SK-N-SH (cell line): ENCODE measurements at regions not wholly inside any gene's neighbourhood (a gene's known extent, or its start where the extent isn't known, plus 50 kb on each side); places are given as distances from the start of the nearest gene placed in this dataset.
A peak's percentile ranks its signal among the peaks of the same experiment; 100 is the strongest.

ENCODE experiments used
- CTCF ChIA-PET: fragments of 300-600, 350-600 bp; formaldehyde crosslinking; extraction: SDS; loops from one replicate; lab custom pipeline; 2021; lab: Yijun Ruan, JAX
- POLR2A ChIA-PET: fragments of 350-600 bp; sonication (Branson Sonifier 250); formaldehyde crosslinking; extraction: SDS; loops from one replicate; lab custom pipeline; 2020; ENCODE audit warnings: antibody characterized with exemption, inconsistent platforms; lab: Yijun Ruan, JAX
- DNase-seq: peaks from one replicate; pipeline ENCODE4 v3.0.0; 2012
- H2AFZ ChIP-seq: fragments of 200-600 bp; sonication (generic); 2 replicates; pipeline ENCODE4 v1.8.1; 2016; ENCODE audit warnings: antibody characterized with exemption, mild to moderate bottlenecking, low read depth
- H3F3A ChIP-seq: fragments of 200-600 bp; sonication (generic); replicated peaks from 2 replicates; pipeline ENCODE3; 2016; ENCODE audit warnings: antibody characterized with exemption, mild to moderate bottlenecking; ENCODE audit not compliant: insufficient read depth
- H3K27ac ChIP-seq, 2 experiments: fragments of 200-500 bp in 1 of 2; fragments of 200-600 bp in 1 of 2; sonication (Bioruptor generic) in 1 of 2; sonication (generic), shearing (Covaris generic) in 1 of 2; 2 replicates each; pipeline versions ENCODE4 v1.5.1 to v1.6.1; 2014 to 2016; ENCODE audit warnings: low read depth in 2 of 2, inconsistent platforms in 1 of 2, low read length in 1 of 2, mild to moderate bottlenecking in 1 of 2, mixed read lengths in 1 of 2
- H3K27me3 ChIP-seq: fragments of 200-600 bp; sonication (generic), shearing (Covaris generic); 2 replicates; pipeline ENCODE4 v1.6.1; 2016; ENCODE audit warnings: mixed run types; ENCODE audit not compliant: insufficient read depth
- H3K36me3 ChIP-seq, 2 experiments: fragments of 200-500 bp in 1 of 2; fragments of 200-600 bp in 1 of 2; sonication (Bioruptor generic) in 1 of 2; sonication (generic) in 1 of 2; replicated peaks in 1 of 2; 2 replicates each; pipeline versions ENCODE3 to v1.5.1; 2014 to 2016; ENCODE audit warnings: low read length in 1 of 2, mild to moderate bottlenecking in 1 of 2; ENCODE audit not compliant: insufficient read depth in 2 of 2, control insufficient read depth in 1 of 2
- H3K4me1 ChIP-seq, 2 experiments: fragments of 200-500 bp in 1 of 2; fragments of 200-600 bp in 1 of 2; sonication (Bioruptor generic) in 1 of 2; sonication (generic), shearing (Covaris generic) in 1 of 2; 2 replicates each; pipeline versions ENCODE4 v1.5.1 to v1.6.1; 2014 to 2016; ENCODE audit warnings: low read depth in 1 of 2, low read length in 1 of 2, mixed run types in 1 of 2; ENCODE audit not compliant: insufficient read depth in 2 of 2, control insufficient read depth in 1 of 2
- H3K4me2 ChIP-seq: fragments of 200-600 bp; sonication (generic), shearing (Covaris generic); 2 replicates; pipeline ENCODE4 v1.6.1; 2017; ENCODE audit warnings: mixed run types
- H3K4me3 ChIP-seq, 2 experiments: fragments of 200-500 bp in 1 of 2; fragments of 200-600 bp in 1 of 2; sonication (Bioruptor generic) in 1 of 2; sonication (generic), shearing (Covaris generic) in 1 of 2; 2 replicates each; pipeline versions ENCODE4 v1.5.1 to v1.8.1; 2014 to 2016; ENCODE audit warnings: low read depth in 2 of 2, inconsistent platforms in 1 of 2, low read length in 1 of 2, mild to moderate bottlenecking in 1 of 2, mixed read lengths in 1 of 2, moderate library complexity in 1 of 2
- H3K79me2 ChIP-seq: fragments of 200-600 bp; sonication (generic); 2 replicates; pipeline ENCODE4 v1.8.1; 2017; ENCODE audit warnings: mild to moderate bottlenecking; ENCODE audit not compliant: insufficient read depth
- H3K9ac ChIP-seq: fragments of 200-600 bp; sonication (generic); 2 replicates; pipeline ENCODE4 v1.6.1; 2017; ENCODE audit warnings: mixed run types
- H3K9me2 ChIP-seq: fragments of 200-600 bp; sonication (generic); 2 replicates; pipeline ENCODE4 v1.6.1; 2017; ENCODE audit warnings: mixed run types
- H3K9me3 ChIP-seq: fragments of 200-600 bp; sonication (generic); 2 replicates; pipeline ENCODE4 v1.6.1; 2017; ENCODE audit warnings: mixed run types, mild to moderate bottlenecking, moderate library complexity
- H4K20me1 ChIP-seq: fragments of 200-600 bp; sonication (generic); 2 replicates; pipeline ENCODE4 v1.6.1; 2017; ENCODE audit warnings: mild to moderate bottlenecking, mixed run types; ENCODE audit not compliant: insufficient read depth
- CHD2 ChIP-seq: fragments of 150-350 bp; IDR thresholded peaks from 2 replicates; pipeline ENCODE4 v1.6.1; 2018; ENCODE audit warnings: low read length; ENCODE audit not compliant: partially characterized antibody
- EP300 ChIP-seq, 2 experiments: IDR thresholded peaks; 2 replicates each; pipeline versions ENCODE4 v1.4.0 to v1.6.1; 2012; ENCODE audit warnings: borderline replicate concordance in 1 of 2, low read depth in 1 of 2, low read length in 1 of 2
- EZH2phosphoT487 ChIP-seq: fragments of 200-600 bp; sonication (generic); IDR thresholded peaks from 2 replicates; pipeline ENCODE4 v1.6.1; 2017; ENCODE audit warnings: low read depth, mixed run types, mild to moderate bottlenecking, antibody characterized with exemption, moderate library complexity, borderline replicate concordance
- FOXJ3 ChIP-seq: sonication (generic); formaldehyde crosslinking; IDR thresholded peaks from 2 replicates; pipeline ENCODE4 v1.5.1; 2020; ENCODE audit warnings: mild to moderate bottlenecking, missing genetic modification reagents
- JUND ChIP-seq: IDR thresholded peaks from 2 replicates; pipeline ENCODE4 v1.4.0; 2012
- MXI1 ChIP-seq: IDR thresholded peaks from 2 replicates; pipeline ENCODE4 v1.6.1; 2012; ENCODE audit warnings: mild to moderate bottlenecking, low read depth, low read length, improper control_type of control experiment
- NFIC ChIP-seq: IDR thresholded peaks from 2 replicates; pipeline ENCODE4 v1.4.0; 2012; ENCODE audit warnings: borderline replicate concordance
- RCOR1 ChIP-seq: fragments of 150-350 bp; IDR thresholded peaks from 2 replicates; pipeline ENCODE4 v1.6.1; 2017; ENCODE audit warnings: antibody characterized with exemption, low read length
- RFX5 ChIP-seq: IDR thresholded peaks from 2 replicates; pipeline ENCODE4 v1.6.1; 2012; ENCODE audit warnings: mild to moderate bottlenecking, improper control_type of control experiment, low read length
- RXRA ChIP-seq: IDR thresholded peaks from 2 replicates; pipeline ENCODE4 v1.4.0; 2012; ENCODE audit warnings: low read depth, mild to moderate bottlenecking, borderline replicate concordance
- TEAD4 ChIP-seq: IDR thresholded peaks from 2 replicates; pipeline ENCODE4 v1.4.0; 2012; ENCODE audit warnings: mild to moderate bottlenecking, borderline replicate concordance; ENCODE audit not compliant: insufficient read depth
- whole genome bisulfite sequencing: methylation state at CpG from one replicate; pipeline ENCODE4 v1.1.6; 2017; ENCODE audit warnings: low lambda C conversion rate; 5-methylcytosine and 5-hydroxymethylcytosine counted together
- TF ChIP-seq, protein P1 (sequence below): IDR thresholded peaks from 2 replicates; pipeline ENCODE4 v1.4.0; 2012; ENCODE audit warnings: low read depth
- TF ChIP-seq, protein P2 (sequence below): fragments of 150-350 bp; IDR thresholded peaks from 2 replicates; pipeline ENCODE4 v1.6.1; 2016; ENCODE audit warnings: mild to moderate bottlenecking, low read depth, low read length

DNA sequence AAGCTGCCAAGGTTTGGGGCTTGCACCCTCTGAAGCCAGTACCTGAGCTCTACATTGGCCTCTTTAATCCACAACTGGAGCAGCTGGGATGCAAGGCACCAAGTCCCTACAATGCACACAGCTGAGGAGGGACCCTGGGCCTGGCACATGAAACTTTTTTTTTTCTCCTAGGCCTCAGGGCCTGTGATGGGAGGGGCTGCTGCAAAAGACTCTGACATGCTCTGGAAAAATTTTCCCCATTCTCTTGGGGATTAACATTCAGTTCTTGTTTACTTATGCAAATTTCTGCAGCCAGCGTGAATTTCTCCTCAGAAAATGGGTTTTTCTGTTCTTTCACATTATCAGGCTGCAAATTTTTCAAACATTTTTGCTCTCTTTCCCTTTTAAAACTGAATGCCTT is 1072.2 kb downstream of the BRINP3 start:
- Histone ChIP-seq H3K27ac (no peak overlapping the region), H3K9me2 (no peaks in the 10 kb centered on the region), H3K4me3 (no peak overlapping the region), H3K4me1 (no peaks in the 10 kb centered on the region), H3K9me3 (peaks cover 3% of the 10 kb centered on the region; the same call in 1 of the 2 replicates), H3F3A (no peaks in the 10 kb centered on the region), H2AFZ (no peak overlapping the region), H3K9ac (no peak overlapping the region), H3K79me2 (no peaks in the 10 kb centered on the region), H4K20me1 (no peaks in the 10 kb centered on the region), H3K36me3 (no peaks in the 10 kb centered on the region), H3K4me2 (no peak overlapping the region), H3K27me3 (no peaks in the 10 kb centered on the region)
- ChIA-PET CTCF (no interaction called here), POLR2A (no interaction called here)
- no peak for TF ChIP-seq NFIC
- TF ChIP-seq RXRA, result no peak
- no peak for TF ChIP-seq EZH2phosphoT487
- no peak for TF ChIP-seq RCOR1
- no peak for TF ChIP-seq RFX5
- no peak for TF ChIP-seq FOXJ3 (CRISPR knock-in tag)
- TF ChIP-seq JUND, result no peak
- TF ChIP-seq, protein P1, sequence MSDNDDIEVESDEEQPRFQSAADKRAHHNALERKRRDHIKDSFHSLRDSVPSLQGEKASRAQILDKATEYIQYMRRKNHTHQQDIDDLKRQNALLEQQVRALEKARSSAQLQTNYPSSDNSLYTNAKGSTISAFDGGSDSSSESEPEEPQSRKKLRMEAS, result no peak
- no peak for TF ChIP-seq CHD2
- DNase-seq, result no peak
- WGBS, result 33% methylated on average over 1 of the region's 1 CpG

DNA sequence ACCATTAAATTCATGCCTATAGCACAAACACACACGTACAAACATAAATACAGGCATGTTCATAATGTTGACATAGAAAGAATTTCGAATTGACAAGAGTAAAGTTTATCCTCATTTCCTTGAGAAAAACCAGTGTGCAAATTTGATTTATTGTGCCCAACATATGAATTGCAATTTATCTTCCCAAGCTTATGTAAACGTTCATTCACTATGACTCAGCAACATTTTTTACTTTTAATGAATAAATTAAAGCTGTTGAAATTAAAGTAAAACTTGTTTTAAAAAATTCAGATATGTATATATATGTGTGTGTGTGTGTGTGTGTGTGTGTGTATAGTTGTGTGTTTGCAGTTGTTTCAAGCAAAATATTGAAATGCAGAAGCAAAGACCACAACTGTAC is 1067.9 kb downstream of the BRINP3 start:
- ChIA-PET POLR2A (no interaction called here), CTCF (no interaction called here)
- Histone ChIP-seq H3K36me3 (no peaks in the 10 kb centered on the region), H4K20me1 (no peaks in the 10 kb centered on the region), H3K27ac (no peak overlapping the region), H3K27me3 (no peaks in the 10 kb centered on the region), H3K4me2 (no peak overlapping the region), H3K9me3 (no peaks in the 10 kb centered on the region), H3K9me2 (no peaks in the 10 kb centered on the region), H3K4me1 (no peaks in the 10 kb centered on the region), H3K9ac (no peak overlapping the region), H3F3A (no peaks in the 10 kb centered on the region), H2AFZ (0 out of 2 replicates have a peak overlapping the region, but pooled peaks have one; percentile 11), H3K4me3 (no peak overlapping the region), H3K79me2 (no peaks in the 10 kb centered on the region)
- TF ChIP-seq, protein P2, sequence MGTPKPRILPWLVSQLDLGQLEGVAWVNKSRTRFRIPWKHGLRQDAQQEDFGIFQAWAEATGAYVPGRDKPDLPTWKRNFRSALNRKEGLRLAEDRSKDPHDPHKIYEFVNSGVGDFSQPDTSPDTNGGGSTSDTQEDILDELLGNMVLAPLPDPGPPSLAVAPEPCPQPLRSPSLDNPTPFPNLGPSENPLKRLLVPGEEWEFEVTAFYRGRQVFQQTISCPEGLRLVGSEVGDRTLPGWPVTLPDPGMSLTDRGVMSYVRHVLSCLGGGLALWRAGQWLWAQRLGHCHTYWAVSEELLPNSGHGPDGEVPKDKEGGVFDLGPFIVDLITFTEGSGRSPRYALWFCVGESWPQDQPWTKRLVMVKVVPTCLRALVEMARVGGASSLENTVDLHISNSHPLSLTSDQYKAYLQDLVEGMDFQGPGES, result no peak
- TF ChIP-seq CHD2 (no peak), EP300 (IDR thresholded peaks at IDR 0.05; ENCODE audit: borderline replicate concordance in 1 of 2, low read depth in 1 of 2, low read length in 1 of 2) (no peak), NFIC (no peak), JUND (no peak), MXI1 (no peak), RCOR1 (no peak), TEAD4 (no peak)
- WGBS, result 25% methylated on average over 3 of the region's 3 CpGs
- no peak for DNase-seq
